ENCODE measurements at regions not wholly inside any gene's neighbourhood (a gene's known extent, or its start where the extent isn't known, plus 50 kb on each side); places are given as distances from the start of the nearest gene placed in this dataset.

DNA sequence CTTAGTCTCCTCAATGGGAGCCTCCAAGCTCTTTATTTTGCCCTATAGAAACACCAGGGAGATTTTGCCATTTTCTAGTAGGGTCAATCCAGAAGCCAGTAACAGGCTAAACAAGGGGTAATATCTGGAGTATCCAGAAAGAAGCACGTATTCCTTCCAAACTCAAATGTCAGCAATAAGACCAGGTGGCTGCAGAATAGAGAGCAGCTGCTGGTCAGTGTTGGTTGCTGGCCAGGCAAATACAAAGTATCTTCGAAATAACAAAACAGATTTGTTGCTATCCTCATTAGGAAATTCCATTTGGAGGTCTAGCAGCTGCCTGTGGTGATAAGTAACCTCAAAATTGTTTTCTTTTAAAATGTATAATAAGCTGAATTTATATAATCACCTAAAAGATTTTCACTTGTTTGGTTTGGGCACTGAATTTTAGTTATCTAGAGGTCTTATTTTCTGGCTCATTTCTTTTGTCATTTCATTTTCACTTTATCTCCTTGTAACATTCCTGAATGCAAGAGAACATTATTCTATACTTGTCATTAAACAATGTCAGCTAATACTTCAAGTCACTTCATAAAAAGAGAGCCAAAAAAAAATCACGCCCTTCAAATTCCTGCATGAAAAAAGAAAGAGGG lies 320.6 kb downstream of the DTHD1 start:
- TF ChIP-seq, protein P1, sequence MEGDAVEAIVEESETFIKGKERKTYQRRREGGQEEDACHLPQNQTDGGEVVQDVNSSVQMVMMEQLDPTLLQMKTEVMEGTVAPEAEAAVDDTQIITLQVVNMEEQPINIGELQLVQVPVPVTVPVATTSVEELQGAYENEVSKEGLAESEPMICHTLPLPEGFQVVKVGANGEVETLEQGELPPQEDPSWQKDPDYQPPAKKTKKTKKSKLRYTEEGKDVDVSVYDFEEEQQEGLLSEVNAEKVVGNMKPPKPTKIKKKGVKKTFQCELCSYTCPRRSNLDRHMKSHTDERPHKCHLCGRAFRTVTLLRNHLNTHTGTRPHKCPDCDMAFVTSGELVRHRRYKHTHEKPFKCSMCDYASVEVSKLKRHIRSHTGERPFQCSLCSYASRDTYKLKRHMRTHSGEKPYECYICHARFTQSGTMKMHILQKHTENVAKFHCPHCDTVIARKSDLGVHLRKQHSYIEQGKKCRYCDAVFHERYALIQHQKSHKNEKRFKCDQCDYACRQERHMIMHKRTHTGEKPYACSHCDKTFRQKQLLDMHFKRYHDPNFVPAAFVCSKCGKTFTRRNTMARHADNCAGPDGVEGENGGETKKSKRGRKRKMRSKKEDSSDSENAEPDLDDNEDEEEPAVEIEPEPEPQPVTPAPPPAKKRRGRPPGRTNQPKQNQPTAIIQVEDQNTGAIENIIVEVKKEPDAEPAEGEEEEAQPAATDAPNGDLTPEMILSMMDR (IDR thresholded peaks at IDR 0.05): no peak
- TF ChIP-seq POLR2A (IDR thresholded peaks at IDR 0.05): no peak
